ENCODE measurements at regions not wholly inside any gene's neighbourhood (a gene's known extent, or its start where the extent isn't known, plus 50 kb on each side); places are given as distances from the start of the nearest gene placed in this dataset.
"Not testable (repeated sequence)": the region's sequence is repeated elsewhere in the genome, so short reads cannot be mapped to it uniquely, and the experiment has no call there.

DNA sequence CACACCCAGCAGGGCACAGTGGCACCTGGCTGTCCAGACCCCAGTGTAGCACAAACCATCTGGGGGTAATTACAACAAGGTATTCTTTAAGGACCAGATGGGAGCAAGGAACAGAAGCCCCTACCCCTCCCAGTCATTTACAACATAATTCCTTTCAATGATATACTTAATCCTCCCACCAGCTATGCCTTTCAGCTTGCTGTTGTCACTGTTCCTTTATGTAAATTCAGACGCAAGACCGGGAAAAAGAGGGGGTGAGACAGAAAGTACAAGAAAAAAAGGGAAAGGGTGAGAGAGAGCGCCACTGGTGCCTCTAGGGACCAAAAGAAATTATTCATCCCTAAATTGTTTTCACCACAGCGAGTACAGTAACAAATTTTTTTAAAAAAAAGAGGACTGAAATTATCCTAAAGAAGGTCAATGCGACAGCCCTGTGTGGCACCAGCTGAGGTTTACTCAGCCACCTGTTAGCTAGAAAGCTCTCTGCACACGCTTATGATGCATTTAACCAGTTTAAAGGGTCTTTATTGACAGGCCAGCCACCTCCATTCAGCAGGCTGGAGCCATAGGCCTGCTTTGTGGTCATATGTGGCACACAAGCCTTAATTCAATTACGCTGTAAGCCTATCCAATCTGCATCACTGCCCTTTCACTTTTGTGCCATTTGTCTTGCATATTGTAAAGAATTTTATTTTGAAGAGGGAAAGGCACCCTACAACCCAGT lies 210.2 kb upstream of the ISL1 start:
- no peak for DNase-seq

DNA sequence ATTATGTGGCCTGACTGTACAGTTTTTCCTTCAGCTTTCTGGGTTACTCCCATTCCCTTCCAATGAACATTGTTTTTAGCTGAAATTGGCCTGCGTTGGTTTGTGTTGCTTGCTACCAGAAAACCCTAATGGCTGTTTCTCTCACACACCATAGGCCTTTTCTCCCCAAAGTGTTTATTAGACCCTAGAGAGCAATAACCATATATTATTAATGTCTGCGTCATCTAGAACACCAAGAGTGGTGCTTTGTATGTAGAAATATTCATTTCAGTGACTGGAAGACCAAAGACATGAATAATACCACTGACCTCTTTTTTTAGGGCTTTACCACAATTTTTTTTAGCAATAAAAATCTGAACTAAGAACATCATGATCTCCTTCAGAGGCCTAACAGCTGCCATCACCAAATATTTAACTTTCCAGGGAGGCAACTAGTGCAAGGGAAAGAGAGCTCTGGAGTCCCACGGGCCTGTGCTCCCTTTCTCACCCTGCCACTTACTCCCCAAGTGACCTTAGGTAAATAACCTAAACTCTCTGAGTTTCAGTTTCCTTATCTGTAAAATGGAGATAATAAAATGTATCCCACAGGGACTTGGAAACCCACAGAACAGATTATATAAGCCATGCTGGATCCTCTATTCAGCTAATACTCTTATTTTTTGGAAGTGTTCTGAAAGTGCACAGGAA lies 201.9 kb upstream of the ISL1 start:
- DNase-seq: no peak

DNA sequence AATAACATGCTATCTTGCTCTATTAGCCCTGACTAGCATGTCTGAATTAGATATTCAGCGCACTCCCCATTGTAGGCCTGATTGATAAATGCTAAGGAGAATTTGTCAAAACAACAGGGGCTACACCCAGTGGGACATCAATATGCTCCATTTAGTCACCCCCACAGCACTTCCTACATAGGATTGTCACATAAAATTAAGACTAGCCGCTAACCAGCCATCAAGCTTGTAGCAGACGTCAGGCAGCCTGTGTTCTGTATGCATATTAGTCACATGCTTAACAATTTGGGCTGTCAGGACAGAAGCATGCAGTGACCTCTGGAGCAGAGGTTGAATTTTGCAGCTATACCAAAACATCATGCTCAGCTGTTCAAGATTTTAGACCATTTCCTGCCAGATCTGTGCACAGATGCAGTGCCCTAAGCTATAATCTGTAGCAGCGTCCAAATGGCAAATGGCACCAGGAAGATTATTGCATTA lies 197.4 kb upstream of the ISL1 start:
- no peak for DNase-seq

DNA sequence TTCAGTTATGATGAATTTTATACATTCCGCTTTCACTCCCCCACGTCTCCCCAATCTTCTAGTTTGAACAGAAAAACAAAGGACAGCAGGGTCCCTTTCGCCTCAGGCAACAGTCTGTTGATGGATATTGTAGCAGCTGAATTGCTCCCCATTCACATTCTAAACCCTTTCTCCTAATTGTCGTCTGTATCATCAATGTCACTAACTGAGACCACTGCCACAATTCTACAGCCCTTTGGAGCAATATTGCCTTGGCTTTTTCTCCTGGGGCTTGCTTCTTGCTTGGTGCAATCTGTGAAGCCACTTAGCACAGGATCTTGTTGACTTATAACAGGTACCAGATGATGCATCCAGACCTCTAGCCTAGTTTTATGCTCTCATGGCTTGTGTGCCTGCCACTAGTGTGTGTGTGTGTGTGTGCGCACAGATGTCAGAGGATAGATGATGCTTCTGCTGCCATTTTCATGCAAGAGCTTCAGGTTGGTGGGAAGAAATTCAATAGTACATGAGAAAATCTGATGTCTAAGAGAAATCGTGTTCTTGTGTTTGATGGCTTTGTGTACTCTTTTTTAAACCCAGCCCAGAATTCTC lies 195.2 kb upstream of the ISL1 start:
- DNase-seq: no peak

DNA sequence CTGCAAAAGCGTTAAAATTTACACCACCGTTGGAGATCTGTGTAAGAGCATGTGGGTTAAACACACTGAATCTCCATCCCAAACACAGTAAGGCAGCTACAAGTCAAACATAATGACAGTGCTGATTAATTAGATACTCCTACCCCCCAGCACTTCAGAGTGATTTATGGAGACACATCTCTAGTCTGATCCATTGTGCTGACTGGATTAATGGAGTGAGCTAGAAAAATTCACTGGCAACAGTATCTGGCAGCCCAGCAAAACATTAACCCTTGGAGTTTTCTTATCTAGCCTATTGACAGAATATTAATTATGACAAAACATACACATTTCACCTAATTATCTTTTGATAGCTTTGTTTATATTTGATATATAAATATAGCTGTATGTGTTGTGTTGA lies 188.6 kb upstream of the ISL1 start:
- DNase-seq: no peak

DNA sequence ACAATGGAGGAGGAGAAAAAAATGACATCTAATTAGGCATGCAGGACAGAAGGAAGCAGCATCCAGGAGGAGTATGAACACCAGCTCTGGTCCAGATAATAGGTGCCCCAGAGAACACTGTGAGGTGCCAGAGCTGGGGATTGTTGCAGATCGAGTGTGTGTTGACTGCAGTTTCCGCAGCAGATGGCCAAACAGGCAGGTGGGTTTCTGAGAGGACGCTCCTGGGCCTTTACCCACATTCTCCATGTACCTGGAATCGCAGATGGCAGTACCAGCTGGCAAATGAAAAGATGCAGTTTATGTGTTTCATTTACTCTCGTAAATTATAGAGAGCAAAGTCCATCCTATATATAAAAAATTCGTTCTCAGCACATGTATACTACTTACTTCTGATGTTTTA lies 182.2 kb upstream of the ISL1 start:
- no peak for DNase-seq

DNA sequence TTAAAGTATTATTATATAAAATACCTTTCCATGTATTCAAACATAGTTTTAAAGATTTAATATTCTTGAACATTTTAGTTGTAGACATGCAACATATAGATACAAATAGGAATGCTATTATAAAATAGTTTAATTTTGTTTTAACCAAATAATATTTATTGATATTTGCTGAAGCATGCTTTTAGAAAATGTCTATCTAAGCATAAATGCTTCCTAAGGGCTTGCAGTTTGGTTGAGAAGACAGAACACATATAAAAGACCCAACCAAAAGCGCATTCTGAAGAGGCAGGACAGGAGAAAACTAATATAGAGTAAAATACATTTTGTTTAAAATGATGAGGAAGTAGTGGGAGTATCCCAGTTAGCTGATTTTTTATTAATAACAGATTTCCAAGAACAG lies 181.5 kb upstream of the ISL1 start:
- no peak for DNase-seq

DNA sequence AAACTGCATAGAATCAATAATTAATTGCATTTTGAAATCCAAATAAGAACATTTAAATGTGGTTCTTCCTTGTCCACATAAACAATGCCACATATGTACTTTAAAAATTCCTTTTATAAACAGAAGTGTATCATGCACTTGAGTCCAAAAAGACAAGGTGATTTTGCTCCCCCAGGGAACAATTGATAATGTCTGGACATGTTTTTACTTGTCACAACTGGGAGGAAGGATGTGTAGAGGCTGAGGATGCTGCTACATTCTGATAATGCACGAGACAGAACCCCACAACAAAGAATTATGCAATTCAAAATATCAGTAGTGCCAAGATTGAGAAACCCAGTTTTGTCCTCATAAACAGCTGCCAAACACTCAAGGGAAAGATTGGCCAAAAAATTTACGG lies 181.1 kb upstream of the ISL1 start:
- DNase-seq: no peak

DNA sequence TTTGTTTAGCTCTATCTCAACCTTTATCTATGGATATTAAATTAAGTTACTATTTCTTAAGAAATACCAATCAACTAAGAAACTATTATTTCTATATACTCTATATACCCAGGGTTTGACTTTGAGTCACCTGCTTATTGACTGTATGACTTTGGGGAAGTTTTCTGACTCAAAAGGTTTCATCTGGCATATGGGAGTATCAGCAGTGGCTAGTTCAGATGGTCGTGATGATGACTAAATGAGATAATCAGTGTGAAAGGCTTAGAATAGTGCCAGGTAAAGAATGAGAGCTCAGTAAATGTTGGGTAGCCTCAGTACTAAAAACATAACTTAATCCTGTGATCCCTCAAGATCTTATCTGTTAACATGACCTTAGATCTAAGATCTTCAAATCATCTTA lies 179.7 kb upstream of the ISL1 start:
- no peak for DNase-seq

DNA sequence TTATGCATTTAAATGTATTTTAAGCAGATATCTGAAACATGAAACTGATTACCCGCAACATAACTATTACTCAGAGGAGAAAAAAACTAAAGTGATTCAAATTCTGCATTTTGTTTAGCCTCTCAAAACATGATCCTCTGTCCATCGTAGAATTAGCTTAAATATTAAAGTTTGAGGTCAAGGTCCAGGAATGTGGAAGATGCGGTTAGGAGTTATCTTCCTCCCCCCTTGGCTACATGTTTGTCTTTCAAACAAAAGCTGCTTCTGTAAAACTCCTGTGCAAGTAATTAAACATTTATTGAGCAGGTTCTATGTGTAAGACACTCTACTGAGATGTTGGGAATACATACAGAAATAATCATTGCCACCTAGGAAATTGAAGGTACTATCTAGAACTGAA lies 175.0 kb upstream of the ISL1 start:
- DNase-seq: no peak

DNA sequence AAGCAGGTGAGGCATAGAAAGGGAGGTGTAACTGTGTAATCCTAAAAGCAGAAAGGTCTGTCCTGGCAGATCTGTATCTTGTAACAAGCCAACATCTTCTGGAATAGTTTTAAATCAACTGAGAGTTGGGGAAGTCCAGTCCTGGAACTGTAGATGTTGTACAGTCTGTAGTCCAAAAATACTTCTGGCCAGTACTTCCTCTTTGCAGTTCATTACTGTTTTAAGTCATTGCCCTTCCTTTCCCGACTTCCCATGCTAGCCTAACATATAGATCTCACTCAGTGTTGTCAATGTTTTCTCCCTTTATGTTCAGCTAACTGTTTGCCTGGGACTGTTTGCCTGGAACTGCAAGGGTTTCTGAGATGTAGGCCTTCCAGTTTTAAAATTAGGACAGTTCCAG lies 168.5 kb upstream of the ISL1 start:
- DNase-seq: no peak

DNA sequence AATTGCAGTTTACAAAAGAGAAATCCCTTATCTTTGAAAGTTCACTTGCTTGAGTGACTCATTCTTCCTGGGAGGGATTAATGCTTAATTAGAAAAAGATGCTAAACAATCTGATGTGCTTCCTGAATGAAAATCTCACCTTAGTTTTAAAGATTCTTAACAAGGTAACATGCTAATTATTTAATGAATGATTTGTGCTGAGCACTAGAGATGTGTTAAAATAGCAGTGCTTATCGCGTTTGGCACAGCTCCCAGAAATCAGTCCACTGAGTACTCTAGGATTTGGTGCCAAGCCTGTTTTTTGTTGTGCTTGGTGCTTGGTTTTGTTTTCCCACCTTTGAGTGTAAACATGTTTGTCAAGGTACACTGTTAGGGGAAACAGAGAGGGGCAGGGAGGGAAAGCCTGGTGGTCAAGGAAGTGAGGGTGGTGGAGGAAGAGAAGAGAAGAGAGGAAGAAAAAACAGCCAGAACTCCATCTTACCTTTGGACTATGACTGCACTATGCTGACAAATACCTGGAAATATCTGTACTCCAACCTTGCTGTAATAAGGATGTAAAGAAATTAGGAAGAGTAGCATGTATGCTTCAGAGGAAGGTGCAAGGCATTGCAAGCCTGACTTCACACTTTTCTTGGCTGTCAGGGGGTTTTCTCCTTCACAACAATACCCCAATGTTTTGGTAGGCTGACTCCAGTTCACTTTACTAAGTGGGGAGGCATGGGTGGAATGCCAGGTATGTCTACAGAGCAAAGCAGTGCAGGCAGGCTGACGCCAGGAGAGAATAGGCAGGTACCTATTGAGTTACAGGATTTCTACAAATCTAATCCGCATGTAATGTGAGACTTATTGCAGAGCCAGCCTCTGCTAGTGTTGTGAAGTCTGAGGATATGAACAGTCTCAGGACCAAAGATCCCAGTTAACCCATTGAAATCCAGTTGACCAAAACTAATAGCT lies 157.2 kb upstream of the ISL1 start:
- DNase-seq: no peak

DNA sequence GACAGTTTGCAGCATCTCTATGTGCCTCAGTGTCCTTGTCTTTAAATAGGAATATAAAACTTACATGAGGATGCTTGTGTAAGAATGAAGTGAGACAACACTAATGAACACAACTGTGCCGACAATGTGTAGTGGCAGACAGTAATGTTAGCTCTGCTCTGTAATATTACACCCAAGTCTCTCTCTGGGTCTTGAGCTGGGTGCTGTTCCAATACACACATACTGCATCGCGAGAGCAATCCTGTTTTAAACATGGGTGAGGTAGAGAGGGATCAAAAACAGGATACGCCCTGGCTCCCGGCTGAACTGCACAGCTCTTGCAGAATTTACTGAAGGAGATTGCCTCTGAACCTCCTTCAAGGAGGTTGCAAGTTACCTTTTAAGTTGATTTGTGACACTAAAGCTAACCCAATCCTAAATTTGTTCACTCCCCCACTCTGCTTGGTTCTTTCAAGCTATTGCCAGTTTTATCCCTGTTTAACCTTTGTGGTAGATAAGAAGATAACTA lies 155.2 kb upstream of the ISL1 start:
- no peak for DNase-seq

DNA sequence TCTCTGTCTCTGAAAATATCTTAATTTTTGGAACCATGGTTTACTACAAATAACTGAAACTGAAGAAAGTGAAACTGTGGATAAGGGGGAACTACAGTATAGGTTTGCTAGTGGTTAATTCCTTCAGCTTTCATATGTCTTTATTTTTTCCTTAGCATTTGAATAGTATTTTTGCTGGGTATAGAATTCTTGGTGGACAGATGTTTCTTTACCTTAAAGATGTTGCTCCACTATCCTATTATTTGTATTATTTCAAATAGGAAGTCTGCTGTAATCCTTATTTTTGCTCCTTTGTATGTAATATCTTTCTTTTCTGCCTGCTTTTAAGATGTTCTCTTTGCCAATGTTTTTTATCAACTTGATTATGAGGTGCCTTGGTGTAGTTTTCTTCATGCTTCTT lies 152.9 kb upstream of the ISL1 start:
- no peak for DNase-seq

DNA sequence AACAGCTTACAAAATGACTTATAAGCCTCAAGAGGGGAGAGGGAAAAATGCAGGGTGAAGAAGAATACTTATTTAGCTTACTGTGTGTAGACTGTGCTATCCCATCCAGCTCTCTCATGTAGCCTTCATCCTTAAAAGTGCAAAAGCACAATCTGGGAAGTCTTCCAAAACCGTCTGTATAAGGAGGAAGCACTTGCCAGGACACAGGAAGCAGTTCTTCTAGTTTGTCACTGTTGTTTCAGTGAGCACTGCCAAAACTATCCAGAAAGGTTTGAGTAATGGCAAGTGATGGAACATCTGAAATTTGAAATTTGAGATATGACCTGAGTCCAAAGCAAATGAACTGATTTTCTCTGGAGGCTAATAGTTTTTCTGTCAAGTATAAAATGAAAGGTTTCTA lies 140.8 kb upstream of the ISL1 start:
- DNase-seq: no peak

DNA sequence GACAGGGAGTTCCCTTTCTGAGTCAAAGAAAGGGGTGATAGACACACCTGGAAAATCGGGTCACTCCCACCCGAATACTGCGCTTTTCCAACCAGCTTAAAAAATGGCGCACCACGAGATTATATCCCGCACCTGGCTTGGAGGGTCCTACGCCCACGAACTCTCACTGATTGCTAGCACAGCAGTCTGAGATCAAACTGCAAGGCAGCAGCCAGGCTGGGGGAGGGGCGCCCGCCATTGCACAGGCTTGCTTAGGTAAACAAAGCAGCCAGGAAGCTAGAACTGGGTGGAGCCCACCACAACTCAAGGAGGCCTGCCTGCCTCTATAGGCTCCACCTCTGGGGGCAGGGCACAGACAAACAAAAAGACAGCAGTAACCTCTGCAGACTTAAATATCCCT lies 132.3 kb upstream of the ISL1 start:
- DNase-seq: not testable (repeated sequence)

DNA sequence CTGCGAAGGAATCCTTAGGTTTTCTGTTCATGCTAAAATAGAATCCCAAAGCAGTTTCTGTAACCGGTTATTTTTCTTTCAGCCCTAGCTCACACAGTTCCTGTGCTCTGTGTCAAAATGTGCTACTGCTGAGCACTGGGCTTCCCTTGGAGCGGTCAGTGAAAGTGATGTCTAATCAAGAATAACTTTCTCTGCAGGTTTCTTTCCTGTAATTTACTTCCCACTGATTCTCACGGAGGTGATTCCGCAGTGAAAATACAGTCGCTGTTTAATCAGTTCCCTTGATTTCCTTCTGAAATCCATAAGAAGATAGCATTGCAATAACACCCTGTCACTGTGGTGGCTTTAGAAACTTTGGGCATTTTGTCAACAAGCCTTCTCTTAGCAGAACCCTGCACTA lies 112.0 kb upstream of the ISL1 start:
- no peak for DNase-seq

DNA sequence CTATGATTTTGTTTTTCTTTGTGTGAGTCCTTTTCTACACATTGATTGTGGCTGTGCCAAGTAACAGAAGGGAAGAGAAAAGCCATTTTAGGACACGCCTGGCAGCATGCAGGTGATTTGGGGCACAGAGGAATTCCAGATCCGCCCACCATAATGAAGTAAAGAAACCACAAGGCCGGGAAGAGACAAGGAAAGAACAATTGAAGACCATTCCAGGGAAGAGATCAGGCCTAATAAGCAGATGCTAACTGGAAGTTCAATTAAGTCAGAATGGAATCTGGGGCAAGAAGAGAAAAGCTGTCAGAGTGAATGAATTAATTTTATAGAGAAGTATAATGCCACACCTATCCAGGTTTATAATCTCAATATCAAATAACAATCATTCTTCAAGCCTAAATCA lies 110.2 kb upstream of the ISL1 start:
- DNase-seq: no peak

DNA sequence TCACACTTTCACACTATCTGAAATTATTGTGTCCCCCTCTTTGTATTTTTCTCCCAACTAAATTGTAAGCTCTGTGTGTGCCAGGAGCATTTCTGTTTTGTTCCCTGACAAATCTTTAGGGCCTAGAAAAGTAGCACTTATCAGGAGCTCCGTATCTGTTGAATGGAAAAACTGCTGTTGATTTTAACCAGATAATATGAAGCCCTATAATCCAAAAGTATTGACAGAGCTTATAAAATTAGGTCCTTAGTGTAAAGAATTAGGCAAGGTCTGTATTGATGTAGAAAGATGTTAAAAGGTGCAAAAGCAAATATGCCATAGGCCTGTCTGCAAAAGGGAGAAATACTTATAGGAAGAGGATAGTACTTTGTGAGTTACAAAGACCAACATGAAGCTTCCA lies 109.4 kb upstream of the ISL1 start:
- DNase-seq: no peak

DNA sequence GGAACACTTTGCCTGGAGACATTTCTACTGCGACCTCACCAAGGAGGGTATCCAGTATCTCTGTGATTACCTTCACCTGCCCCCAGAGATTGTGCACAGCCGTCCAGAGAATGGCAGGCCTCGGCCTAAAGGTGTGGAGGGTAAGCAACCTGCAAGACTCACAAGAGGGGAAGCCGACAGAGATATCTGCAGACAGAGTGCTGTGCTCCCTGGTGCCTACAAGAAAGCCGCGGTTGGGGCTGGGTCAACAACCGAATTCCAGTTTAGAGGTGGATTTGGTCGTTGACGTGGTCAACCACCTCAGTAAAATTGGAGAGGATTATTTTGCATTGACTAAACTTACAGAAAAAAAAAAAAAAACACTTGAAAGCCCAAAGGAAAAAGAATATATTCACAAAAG lies 107.8 kb upstream of the ISL1 start:
- DNase-seq: no peak

DNA sequence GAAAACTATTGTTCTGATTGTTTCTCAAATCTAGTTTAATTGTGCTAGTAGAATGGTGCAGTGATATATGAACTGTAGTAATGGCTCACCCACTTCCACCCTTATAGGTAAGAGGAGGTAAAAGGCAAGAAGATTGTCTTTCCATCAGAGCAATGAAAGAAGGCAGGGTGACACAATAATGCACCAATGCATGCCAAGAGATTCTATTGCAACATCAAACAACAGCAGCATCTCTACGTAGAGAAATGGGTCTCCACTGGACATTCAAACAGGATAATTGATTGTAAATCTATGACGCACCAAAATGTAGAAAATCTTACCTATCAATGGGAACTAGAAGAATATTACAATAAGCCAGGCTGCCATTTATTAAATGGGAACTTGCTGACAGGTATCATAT lies 107.0 kb upstream of the ISL1 start:
- DNase-seq: no peak

DNA sequence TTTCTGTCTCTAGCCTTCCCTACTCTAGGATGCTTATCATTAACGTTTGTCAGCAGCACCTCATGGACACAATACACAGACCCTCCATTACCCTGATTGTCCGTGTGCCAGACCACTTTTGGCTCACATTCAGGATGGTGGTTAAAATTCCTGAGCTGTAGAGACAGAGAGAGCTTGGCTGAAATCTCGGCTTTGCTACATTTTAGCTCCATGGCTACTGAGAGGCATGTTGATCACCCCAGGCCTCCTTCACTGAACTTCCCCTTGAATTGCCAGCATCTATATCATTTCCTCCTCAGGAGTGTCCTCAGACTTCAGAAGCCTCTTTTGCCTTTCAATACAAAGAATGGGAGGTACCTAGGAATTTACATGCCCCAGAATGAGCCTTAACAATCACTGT lies 104.7 kb upstream of the ISL1 start:
- DNase-seq: no peak
